Testis (tissue), 2 donors: ENCODE measurements at regions not wholly inside any gene's neighbourhood (a gene's known extent, or its start where the extent isn't known, plus 50 kb on each side); places are given as distances from the start of the nearest gene placed in this dataset.

Experiments
- DNase-seq: peaks from one replicate; pipeline ENCODE4 v3.0.0-alpha.2; 2019
- H3K27ac ChIP-seq, 2 donors: fragments of 200-600 bp; sonication (generic); one replicate each; pipeline ENCODE4 v1.5.1; 2019
- H3K27me3 ChIP-seq: fragments of 200-600 bp; sonication (generic); one replicate; pipeline ENCODE4 v1.5.1; 2019
- H3K36me3 ChIP-seq: fragments of 200-600 bp; sonication (generic); one replicate; pipeline ENCODE4 v1.5.1; 2017; ENCODE audit warnings: low read depth; ENCODE audit errors: missing control alignments
- H3K4me1 ChIP-seq: fragments of 200-600 bp; sonication (generic); one replicate; pipeline ENCODE4 v1.5.1; 2019
- H3K4me3 ChIP-seq, 2 donors: fragments of 200-600 bp; sonication (generic); one replicate each; pipeline ENCODE4 v1.5.1; 2017 to 2019
- H3K9me3 ChIP-seq: fragments of 200-600 bp; sonication (generic); one replicate; pipeline ENCODE4 v1.5.1; 2017
- CTCF ChIP-seq, 3 experiments: fragments of 450-650 bp in 2 of 3; fragments of 200-600 bp in 1 of 3; sonication (generic) in 1 of 3; IDR thresholded peaks; one replicate each; pipeline ENCODE4 v1.5.1; 2016 to 2019; ENCODE audit warnings: antibody characterized with exemption in 3 of 3, mild to moderate bottlenecking in 2 of 3, moderate library complexity in 1 of 3
- POLR2A ChIP-seq: fragments of 450-650 bp; IDR thresholded peaks from one replicate; pipeline ENCODE4 v1.6.1; 2017; ENCODE audit warnings: antibody characterized with exemption, mild to moderate bottlenecking, moderate library complexity
- WGBS, 2 donors: methylation state at CpG; one replicate each; pipeline ENCODE4 v1.1.5; 2018; 5-methylcytosine and 5-hydroxymethylcytosine counted together
- intact Hi-C: fragments of 100-400 bp; cut with DNase I; formaldehyde crosslinking; loops from one replicate; pipeline ENCODE4 v1.15.1; 2023; ENCODE audit warnings: low total_unique reads

- TF ChIP-seq POLR2A (no peak), CTCF (IDR thresholded peaks at IDR 0.05) (no peak)
Observed at GRCh38 chr22:22387386-22387736, 121.2 kb downstream of the ZNF280B start.

GRCh38 chr22:22388090-22388489 lies 120.5 kb downstream of the ZNF280B start:
- DNase-seq, result no peak
- no peaks in the 10 kb centered on the region for H3K4me1 ChIP-seq
- no peaks in the 10 kb centered on the region for H3K36me3 ChIP-seq
- no peaks in the 10 kb centered on the region for H3K27me3 ChIP-seq
- no peak for TF ChIP-seq CTCF (IDR thresholded peaks at IDR 0.05)
- TF ChIP-seq POLR2A, result no peak
- WGBS, 2 donors, result 68 to 69% methylated on average over 5 of the region's 5 CpGs
- H3K9me3 ChIP-seq, result no peaks in the 10 kb centered on the region
- no peak overlapping the region for H3K4me3 ChIP-seq
- H3K27ac ChIP-seq, result no peak overlapping the region
- intact Hi-C loops, result no loop called here

More at GRCh38 chr22:22387386-22387736, 121.2 kb downstream of the ZNF280B start:
- Histone ChIP-seq H3K27ac (no peak overlapping the region), H3K36me3 (no peaks in the 10 kb centered on the region), H3K4me3 (no peak overlapping the region), H3K4me1 (no peaks in the 10 kb centered on the region), H3K9me3 (no peaks in the 10 kb centered on the region), H3K27me3 (no peaks in the 10 kb centered on the region)
- DNase-seq, result no peak
- intact Hi-C loops, result no loop called here
- WGBS, 2 donors, result 0 to 37% methylated on average over 1 of the region's 1 CpG

- TF ChIP-seq POLR2A (no peak), CTCF (IDR thresholded peaks at IDR 0.05) (no peak)
- Histone ChIP-seq H3K4me1 (no peaks in the 10 kb centered on the region), H3K27me3 (no peaks in the 10 kb centered on the region), H3K4me3 (no peak overlapping the region), H3K36me3 (no peaks in the 10 kb centered on the region), H3K27ac (no peak overlapping the region), H3K9me3 (no peaks in the 10 kb centered on the region)
- 91 to 92% methylated on average over 3 of the region's 3 CpGs for WGBS, 2 donors
- intact Hi-C loops, result no loop called here
- no peak for DNase-seq
Observed at GRCh38 chr22:22388494-22388893, 120.0 kb downstream of the ZNF280B start.

- intact Hi-C loops, result no loop called here
- WGBS, 2 donors, result 86 to 97% methylated on average over 5 of the region's 5 CpGs
Observed at GRCh38 chr22:22389467-22389866, 119.1 kb downstream of the ZNF280B start.

More at GRCh38 chr22:22389467-22389866, 119.1 kb downstream of the ZNF280B start:
- no peak overlapping the region for H3K27ac ChIP-seq
- no peaks in the 10 kb centered on the region for H3K4me1 ChIP-seq
- TF ChIP-seq CTCF (IDR thresholded peaks at IDR 0.05) (no peak), POLR2A (no peak)
- H3K27me3 ChIP-seq, result no peaks in the 10 kb centered on the region
- H3K36me3 ChIP-seq, result no peaks in the 10 kb centered on the region
- DNase-seq, result no peak
- no peak overlapping the region for H3K4me3 ChIP-seq
- H3K9me3 ChIP-seq, result no peaks in the 10 kb centered on the region
